ENCODE measurements at regions not wholly inside any gene's neighbourhood (a gene's known extent, or its start where the extent isn't known, plus 50 kb on each side); places are given as distances from the start of the nearest gene placed in this dataset.

- no peak for DNase-seq
Observed at GRCh38 chr20:57038608-57039440, 227.6 kb downstream of the BMP7 start.

DNA sequence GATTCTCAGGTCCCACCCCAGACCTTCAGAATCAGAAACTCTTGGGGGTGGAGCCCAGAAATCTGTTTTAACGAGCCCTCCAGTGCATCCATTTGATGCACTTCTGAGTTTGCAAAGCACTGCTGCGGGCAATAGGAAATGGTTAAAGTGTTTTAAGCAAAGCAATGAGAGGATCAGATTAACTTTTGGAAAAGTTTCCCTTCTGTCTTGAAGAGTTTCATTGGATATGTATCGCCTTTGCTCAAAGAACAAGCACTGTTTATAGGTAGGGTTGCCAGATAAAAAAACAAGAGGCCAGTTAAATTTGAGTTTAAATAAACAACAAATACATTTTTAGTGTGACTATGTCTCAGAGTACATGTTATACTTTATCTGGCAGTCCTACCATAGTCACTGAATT is 226.0 kb downstream of the BMP7 start:
- DNase-seq, result no peak

GRCh38 chr20:57040924-57041323 is 225.5 kb downstream of the BMP7 start:
- no peak for DNase-seq

GRCh38 chr20:57043091-57043490 is 223.3 kb downstream of the BMP7 start:
- no peak for DNase-seq

- no peak for DNase-seq
Observed at GRCh38 chr20:57043669-57044268, 222.7 kb downstream of the BMP7 start.

GRCh38 chr20:57047281-57048026 is 219.0 kb downstream of the BMP7 start:
- DNase-seq, result no peak

GRCh38 chr20:57048027-57048869 is 218.2 kb downstream of the BMP7 start:
- no peak for DNase-seq

GRCh38 chr20:57049296-57049695 is 217.1 kb downstream of the BMP7 start:
- no peak for DNase-seq

GRCh38 chr20:57051096-57051495 is 215.3 kb downstream of the BMP7 start:
- DNase-seq, result no peak

GRCh38 chr20:57053067-57053466 is 213.4 kb downstream of the BMP7 start:
- DNase-seq, result no peak

- DNase-seq, result no peak
Observed at GRCh38 chr20:57053793-57054552, 212.5 kb downstream of the BMP7 start.

DNA sequence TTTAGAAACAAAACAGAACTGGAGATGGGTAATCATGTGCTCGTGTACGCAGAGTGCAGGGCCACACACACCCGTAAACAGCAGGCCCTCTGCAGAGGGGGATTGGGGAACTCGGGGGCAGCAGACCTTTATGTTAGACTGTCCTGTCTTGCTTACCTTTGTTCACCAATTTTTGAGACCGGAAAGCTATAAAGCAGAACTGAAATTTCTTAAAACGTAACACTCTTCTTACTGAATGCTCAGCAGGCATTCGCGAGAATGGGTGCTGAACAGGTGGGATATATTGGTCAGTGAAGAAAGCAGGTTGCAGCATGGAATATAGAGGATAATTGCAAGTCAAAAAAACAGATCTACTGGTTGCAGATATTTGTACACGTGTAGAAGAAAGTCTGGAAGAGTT is 211.1 kb downstream of the BMP7 start:
- DNase-seq, result no peak

- no peak for DNase-seq
Observed at GRCh38 chr20:57056651-57057050, 209.8 kb downstream of the BMP7 start.

DNA sequence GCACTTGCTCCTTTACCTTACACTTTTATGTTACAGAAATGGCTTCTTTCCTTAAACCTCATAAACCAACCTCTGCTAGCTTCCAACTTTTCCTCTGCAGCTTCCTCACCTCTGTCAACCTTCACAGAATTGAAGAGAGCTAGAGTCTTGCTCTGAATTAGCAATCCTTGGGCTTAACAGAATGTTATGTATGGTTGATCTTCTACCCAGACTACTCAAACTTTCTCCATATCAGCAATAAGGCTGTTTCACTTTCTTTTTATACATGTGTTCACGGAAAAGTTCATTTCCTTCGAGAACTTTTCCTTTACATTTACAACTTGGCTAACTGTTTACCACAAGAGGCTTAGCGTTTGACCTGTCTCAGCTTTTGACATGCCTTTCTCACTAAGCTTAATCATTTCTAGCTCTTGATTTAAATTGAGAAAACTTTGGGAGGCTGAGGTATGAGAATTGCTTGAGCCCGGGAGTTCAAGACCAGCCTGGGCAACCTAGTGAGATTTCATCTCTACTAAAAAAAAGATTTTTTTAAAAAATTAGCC is 207.3 kb downstream of the BMP7 start:
- no peak for DNase-seq

GRCh38 chr20:57060407-57061050 is 205.9 kb downstream of the BMP7 start:
- no peak for DNase-seq

- peak; percentile 70 for DNase-seq
Observed at GRCh38 chr20:57061051-57061900, 205.2 kb downstream of the BMP7 start.

GRCh38 chr20:57062241-57062640 is 204.2 kb downstream of the BMP7 start:
- no peak for DNase-seq

- DNase-seq, result no peak
Observed at GRCh38 chr20:57062696-57063270, 203.7 kb downstream of the BMP7 start.

- DNase-seq, result no peak
Observed at GRCh38 chr20:57064836-57065235, 201.6 kb downstream of the BMP7 start.

GRCh38 chr20:57065646-57066045 is 200.8 kb downstream of the BMP7 start:
- DNase-seq, result no peak

All from femur (tissue), 1 donor.